ENCODE measurements at regions not wholly inside any gene's neighbourhood (a gene's known extent, or its start where the extent isn't known, plus 50 kb on each side); places are given as distances from the start of the nearest gene placed in this dataset.

GRCh38 chr19:30780032-30780431 is 407.8 kb downstream of the ZNF536 start:
- Mint-ChIP-seq H3K27me3 (ENCODE audit: low read depth) (peaks cover 11% of the 10 kb centered on the region), H3K4me3 (no peak overlapping the region), H3K36me3 (ENCODE audit: low read depth) (no peaks in the 10 kb centered on the region), H3K27ac (no peak overlapping the region), H3K4me1 (ENCODE audit: low read depth) (no peaks in the 10 kb centered on the region), H3K9me3 (no peaks in the 10 kb centered on the region)
- intact Hi-C loops (cut with micrococcal nuclease) = loop anchor here (10.0 kb wide), 1 partner anchor 1265 kb away; no protein-coding TSS in a partner anchor
- no peak for DNase-seq
- CTCF ChIA-PET = no interaction called here

GRCh38 chr19:30778961-30779715 is 407.0 kb downstream of the ZNF536 start:
- Mint-ChIP-seq H3K27me3 (ENCODE audit: low read depth) (peaks cover 7% of the 10 kb centered on the region), H3K4me3 (no peak overlapping the region), H3K27ac (no peak overlapping the region), H3K9me3 (no peaks in the 10 kb centered on the region), H3K4me1 (ENCODE audit: low read depth) (no peaks in the 10 kb centered on the region), H3K36me3 (ENCODE audit: low read depth) (no peaks in the 10 kb centered on the region)
- intact Hi-C loops (cut with micrococcal nuclease) = no loop called here
- DNase-seq = no peak
- CTCF ChIA-PET = no interaction called here

GRCh38 chr19:30778061-30778460 is 405.9 kb downstream of the ZNF536 start:
- intact Hi-C loops (cut with micrococcal nuclease) = no loop called here
- Mint-ChIP-seq H3K9me3 (peaks cover 2% of the 10 kb centered on the region), H3K27ac (no peak overlapping the region), H3K4me1 (ENCODE audit: low read depth) (no peaks in the 10 kb centered on the region), H3K27me3 (ENCODE audit: low read depth) (peaks cover 5% of the 10 kb centered on the region), H3K36me3 (ENCODE audit: low read depth) (no peaks in the 10 kb centered on the region), H3K4me3 (no peak overlapping the region)
- DNase-seq = no peak
- CTCF ChIA-PET = no interaction called here

GRCh38 chr19:30775956-30776355 is 403.8 kb downstream of the ZNF536 start:
- intact Hi-C loops (cut with micrococcal nuclease) = no loop called here
- H3K27me3 Mint-ChIP-seq (ENCODE audit: low read depth) = peaks cover 4% of the 10 kb centered on the region
- CTCF ChIA-PET = no interaction called here
- H3K4me1 Mint-ChIP-seq (ENCODE audit: low read depth) = no peaks in the 10 kb centered on the region
- H3K27ac Mint-ChIP-seq = no peak overlapping the region
- no peaks in the 10 kb centered on the region for H3K36me3 Mint-ChIP-seq (ENCODE audit: low read depth)
- no peak for DNase-seq
- H3K9me3 Mint-ChIP-seq = peaks cover 7% of the 10 kb centered on the region
- no peak overlapping the region for H3K4me3 Mint-ChIP-seq

GRCh38 chr19:30774252-30774766 is 402.1 kb downstream of the ZNF536 start:
- H3K27me3 Mint-ChIP-seq (ENCODE audit: low read depth) = peaks cover 2% of the 10 kb centered on the region
- no peak overlapping the region for H3K4me3 Mint-ChIP-seq
- CTCF ChIA-PET = interaction anchor here (0.6 to 1.1 kb wide), 2 partner anchors 10 to 582 kb away, joined by 3 read pairs; no protein-coding TSS in a partner anchor
- no peaks in the 10 kb centered on the region for H3K4me1 Mint-ChIP-seq (ENCODE audit: low read depth)
- H3K27ac Mint-ChIP-seq = no peak overlapping the region
- H3K9me3 Mint-ChIP-seq = peaks cover 9% of the 10 kb centered on the region
- no peak for DNase-seq
- H3K36me3 Mint-ChIP-seq (ENCODE audit: low read depth) = no peaks in the 10 kb centered on the region
- intact Hi-C loops (cut with micrococcal nuclease) = no loop called here

GRCh38 chr19:30762651-30763050 is 390.5 kb downstream of the ZNF536 start:
- intact Hi-C loops (cut with micrococcal nuclease) = no loop called here
- Mint-ChIP-seq H3K36me3 (ENCODE audit: low read depth) (no peaks in the 10 kb centered on the region), H3K4me3 (no peak overlapping the region), H3K27ac (no peak overlapping the region), H3K9me3 (peaks cover 2% of the 10 kb centered on the region), H3K4me1 (ENCODE audit: low read depth) (no peaks in the 10 kb centered on the region), H3K27me3 (ENCODE audit: low read depth) (peaks cover 4% of the 10 kb centered on the region)
- CTCF ChIA-PET = no interaction called here
- DNase-seq = no peak

GRCh38 chr19:30760014-30760413 is 387.8 kb downstream of the ZNF536 start:
- DNase-seq = no peak
- no peaks in the 10 kb centered on the region for H3K9me3 Mint-ChIP-seq
- H3K4me1 Mint-ChIP-seq (ENCODE audit: low read depth) = no peaks in the 10 kb centered on the region
- CTCF ChIA-PET = no interaction called here
- intact Hi-C loops (cut with micrococcal nuclease) = no loop called here
- no peak overlapping the region for H3K27ac Mint-ChIP-seq
- H3K36me3 Mint-ChIP-seq (ENCODE audit: low read depth) = no peaks in the 10 kb centered on the region
- peaks cover 6% of the 10 kb centered on the region for H3K27me3 Mint-ChIP-seq (ENCODE audit: low read depth)
- H3K4me3 Mint-ChIP-seq = no peak overlapping the region

GRCh38 chr19:30757837-30758617 is 385.8 kb downstream of the ZNF536 start:
- CTCF ChIA-PET = interaction anchor here (0.7 kb wide), 1 partner anchor 116 kb away, joined by 3 read pairs; no protein-coding TSS in a partner anchor
- Mint-ChIP-seq H3K36me3 (ENCODE audit: low read depth) (no peaks in the 10 kb centered on the region), H3K27ac (no peak overlapping the region)

GRCh38 chr19:30757104-30757836 is 385.1 kb downstream of the ZNF536 start:
- Mint-ChIP-seq H3K4me3 (no peak overlapping the region), H3K36me3 (ENCODE audit: low read depth) (no peaks in the 10 kb centered on the region), H3K27me3 (ENCODE audit: low read depth) (peaks cover 2% of the 10 kb centered on the region), H3K4me1 (ENCODE audit: low read depth) (no peaks in the 10 kb centered on the region), H3K27ac (no peak overlapping the region), H3K9me3 (no peaks in the 10 kb centered on the region)
- DNase-seq = no peak
- CTCF ChIA-PET = interaction anchor here (0.7 kb wide), 1 partner anchor 116 kb away, joined by 3 read pairs; no protein-coding TSS in a partner anchor
- intact Hi-C loops (cut with micrococcal nuclease) = no loop called here

More at GRCh38 chr19:30757837-30758617, 385.8 kb downstream of the ZNF536 start:
- DNase-seq = no peak
- intact Hi-C loops (cut with micrococcal nuclease) = no loop called here
- peaks cover 2% of the 10 kb centered on the region for H3K27me3 Mint-ChIP-seq (ENCODE audit: low read depth)
- no peak overlapping the region for H3K4me3 Mint-ChIP-seq
- H3K9me3 Mint-ChIP-seq = no peaks in the 10 kb centered on the region
- H3K4me1 Mint-ChIP-seq (ENCODE audit: low read depth) = no peaks in the 10 kb centered on the region

GRCh38 chr19:30755581-30755980 is 383.4 kb downstream of the ZNF536 start:
- no peak for DNase-seq
- Mint-ChIP-seq H3K36me3 (ENCODE audit: low read depth) (no peaks in the 10 kb centered on the region), H3K9me3 (no peaks in the 10 kb centered on the region), H3K4me1 (ENCODE audit: low read depth) (no peaks in the 10 kb centered on the region), H3K27me3 (ENCODE audit: low read depth) (peaks cover 2% of the 10 kb centered on the region), H3K4me3 (no peak overlapping the region), H3K27ac (no peak overlapping the region)
- CTCF ChIA-PET = no interaction called here
- intact Hi-C loops (cut with micrococcal nuclease) = no loop called here

- Mint-ChIP-seq H3K27me3 (ENCODE audit: low read depth) (peaks cover 2% of the 10 kb centered on the region), H3K4me3 (no peak overlapping the region), H3K36me3 (ENCODE audit: low read depth) (no peaks in the 10 kb centered on the region), H3K27ac (no peak overlapping the region), H3K9me3 (peaks cover 9% of the 10 kb centered on the region), H3K4me1 (ENCODE audit: low read depth) (no peaks in the 10 kb centered on the region)
- DNase-seq = no peak
- intact Hi-C loops (cut with micrococcal nuclease) = no loop called here
- CTCF ChIA-PET = interaction anchor here (0.6 to 1.5 kb wide), 2 partner anchors 45 to 474 kb away, joined by 3 to 4 read pairs; no protein-coding TSS in a partner anchor
Observed at GRCh38 chr19:30754162-30754561, 382.0 kb downstream of the ZNF536 start.

GRCh38 chr19:30752876-30753275 is 380.7 kb downstream of the ZNF536 start:
- intact Hi-C loops (cut with micrococcal nuclease) = no loop called here
- CTCF ChIA-PET = no interaction called here
- Mint-ChIP-seq H3K27me3 (ENCODE audit: low read depth) (peaks cover 2% of the 10 kb centered on the region), H3K36me3 (ENCODE audit: low read depth) (no peaks in the 10 kb centered on the region), H3K27ac (no peak overlapping the region), H3K9me3 (peaks cover 10% of the 10 kb centered on the region), H3K4me3 (no peak overlapping the region), H3K4me1 (ENCODE audit: low read depth) (no peaks in the 10 kb centered on the region)
- no peak for DNase-seq
